HG02678 (cell line): ENCODE measurements at regions not wholly inside any gene's neighbourhood (a gene's known extent, or its start where the extent isn't known, plus 50 kb on each side); places are given as distances from the start of the nearest gene placed in this dataset.
"Not testable (repeated sequence)": the region's sequence is repeated elsewhere in the genome, so short reads cannot be mapped to it uniquely, and the experiment has no call there.

ENCODE experiments used
- ATAC-seq: cut with Tn5 transposase; IDR thresholded peaks from one replicate; pipeline ENCODE4 v1.9.1; 2021; ENCODE audit warnings: mild to moderate bottlenecking, moderate library complexity; ENCODE audit not compliant: unreplicated experiment

GRCh38 chr11:121358760-121359159 is 66.2 kb downstream of the SC5D start:
- ATAC-seq = no peak

GRCh38 chr11:121359591-121359990 is 67.0 kb downstream of the SC5D start:
- no peak for ATAC-seq

GRCh38 chr11:121362955-121363354 is 70.4 kb downstream of the SC5D start:
- not testable (repeated sequence) for ATAC-seq

GRCh38 chr11:121365304-121365703 is 72.7 kb downstream of the SC5D start:
- no peak for ATAC-seq

GRCh38 chr11:121366038-121366437 is 73.5 kb downstream of the SC5D start:
- ATAC-seq = no peak

GRCh38 chr11:121367001-121367843 is 74.7 kb downstream of the SC5D start:
- ATAC-seq = peak; percentile 87

- ATAC-seq = no peak
Measured at GRCh38 chr11:121367844-121368225, 75.3 kb downstream of the SC5D start.

- ATAC-seq = no peak
Measured at GRCh38 chr11:121368364-121369240, 76.0 kb downstream of the SC5D start.

- ATAC-seq = no peak
Measured at GRCh38 chr11:121369366-121369765, 76.8 kb downstream of the SC5D start.

- no peak for ATAC-seq
Measured at GRCh38 chr11:121372028-121372427, 79.5 kb downstream of the SC5D start.

- ATAC-seq = peak; percentile 87
Measured at GRCh38 chr11:121372671-121373429, 79.3 kb upstream of the SORL1 start.

GRCh38 chr11:121374286-121374985 is 77.7 kb upstream of the SORL1 start:
- ATAC-seq = no peak

GRCh38 chr11:121376130-121376529 is 76.0 kb upstream of the SORL1 start:
- no peak for ATAC-seq

GRCh38 chr11:121379145-121379810 is 72.8 kb upstream of the SORL1 start:
- ATAC-seq = not testable (repeated sequence)

- ATAC-seq = no peak
Measured at GRCh38 chr11:121383716-121384115, 68.4 kb upstream of the SORL1 start.

- ATAC-seq = no peak
Measured at GRCh38 chr11:121385688-121386087, 66.4 kb upstream of the SORL1 start.
